SU-DHL-6 (cell line): ENCODE measurements at regions not wholly inside any gene's neighbourhood (a gene's known extent, or its start where the extent isn't known, plus 50 kb on each side); places are given as distances from the start of the nearest gene placed in this dataset.

Source experiments
- H2AFZ ChIP-seq: fragments of 200-600 bp; sonication (generic); 2 replicates; pipeline ENCODE4 v1.6.1; 2014; ENCODE audit warnings: low read depth, mild to moderate bottlenecking, moderate library complexity, mixed read lengths, antibody characterized with exemption, low read length; ENCODE audit not compliant: severe bottlenecking
- H3F3A ChIP-seq: fragments of 200-600 bp; shearing (Covaris generic); 2 replicates; pipeline ENCODE4 v1.6.0; 2016; ENCODE audit warnings: antibody characterized with exemption, mild to moderate bottlenecking; ENCODE audit not compliant: insufficient read depth
- H3K27ac ChIP-seq: fragments of 200-600 bp; sonication (generic); 2 replicates; pipeline ENCODE4 v1.5.1; 2016; ENCODE audit warnings: low read depth, mild to moderate bottlenecking, low read length, moderate library complexity, mixed read lengths
- H3K27me3 ChIP-seq: fragments of 200-600 bp; sonication (generic), shearing (Covaris generic); 2 replicates; pipeline ENCODE4 v1.6.0; 2014; ENCODE audit warnings: mild to moderate bottlenecking, low read length
- H3K36me3 ChIP-seq: fragments of 200-600 bp; sonication (generic); 2 replicates; pipeline ENCODE4 v1.6.1; 2014; ENCODE audit warnings: mild to moderate bottlenecking, low read length, mixed read lengths
- H3K4me2 ChIP-seq: fragments of 300-600, 200-600 bp; shearing (Covaris generic), sonication (generic); 2 replicates; pipeline ENCODE4 v1.6.0; 2014; ENCODE audit warnings: low read length, low read depth, mild to moderate bottlenecking; ENCODE audit not compliant: poor library complexity, severe bottlenecking
- H3K4me3 ChIP-seq: fragments of 200-600 bp; sonication (generic); 2 replicates; pipeline ENCODE4 v1.5.1; 2014; ENCODE audit warnings: antibody characterized with exemption, low read length, mild to moderate bottlenecking, mixed read lengths; ENCODE audit not compliant: insufficient read depth, poor library complexity, severe bottlenecking
- H3K79me2 ChIP-seq: fragments of 200-600 bp; sonication (generic); 2 replicates; pipeline ENCODE4 v1.6.1; 2014; ENCODE audit warnings: mild to moderate bottlenecking, low read length, moderate library complexity; ENCODE audit not compliant: insufficient read depth
- H3K9ac ChIP-seq: fragments of 200-600 bp; sonication (generic); 2 replicates; pipeline ENCODE4 v1.7.0; 2014; ENCODE audit warnings: mild to moderate bottlenecking, low read length
- H3K9me2 ChIP-seq: fragments of 200-600 bp; sonication (generic); replicated peaks from 2 replicates; pipeline ENCODE4 v1.6.1; 2014; ENCODE audit warnings: low read length; ENCODE audit not compliant: insufficient read depth
- H3K9me3 ChIP-seq: fragments of 200-600 bp; sonication (generic); 2 replicates; pipeline ENCODE4 v1.6.1; 2014; ENCODE audit warnings: low read length, mixed read lengths; ENCODE audit not compliant: insufficient read depth
- H4K20me1 ChIP-seq: fragments of 200-600 bp; sonication (generic); 2 replicates; pipeline ENCODE4 v1.6.1; 2014; ENCODE audit warnings: low read depth, mild to moderate bottlenecking, antibody characterized with exemption, low read length, moderate library complexity, mixed read lengths
- CTCF ChIP-seq: fragments of 200-600 bp; sonication (generic); IDR thresholded peaks from one replicate; pipeline ENCODE4 v1.5.1; 2017; ENCODE audit warnings: antibody characterized with exemption, mild to moderate bottlenecking, low read length, moderate library complexity; ENCODE audit not compliant: insufficient read depth, poor library complexity, severe bottlenecking
- EZH2phosphoT487 ChIP-seq: fragments of 200-600 bp; sonication (generic), shearing (Covaris generic); conservative IDR thresholded peaks from 2 replicates; pipeline ENCODE4 v1.6.1; 2018; ENCODE audit warnings: mild to moderate bottlenecking, antibody characterized with exemption, low read length, moderate library complexity, mixed read lengths

GRCh38 chr18:28522236-28522635 is 345.3 kb upstream of the CDH2 start:
- H4K20me1 ChIP-seq, result no peaks in the 10 kb centered on the region
- H3K4me3 ChIP-seq, result no peak overlapping the region
- no peaks in the 10 kb centered on the region for H3K9me2 ChIP-seq
- no peak overlapping the region for H2AFZ ChIP-seq
- H3K27me3 ChIP-seq, result no peaks in the 10 kb centered on the region
- TF ChIP-seq EZH2phosphoT487, result no peak
- no peak for TF ChIP-seq CTCF
- H3K27ac ChIP-seq, result no peak overlapping the region
- no peaks in the 10 kb centered on the region for H3K79me2 ChIP-seq
- H3F3A ChIP-seq, result no peaks in the 10 kb centered on the region
- no peak overlapping the region for H3K4me2 ChIP-seq
- H3K36me3 ChIP-seq, result no peaks in the 10 kb centered on the region
- peaks cover 3% of the 10 kb centered on the region; the same call in 1 of the 2 replicates for H3K9me3 ChIP-seq
- no peak overlapping the region for H3K9ac ChIP-seq

GRCh38 chr18:28519997-28520396 is 343.1 kb upstream of the CDH2 start:
- Histone ChIP-seq H3K9me3 (peaks cover 3% of the 10 kb centered on the region; the same call in 1 of the 2 replicates), H3K4me2 (no peak overlapping the region), H3K9ac (no peak overlapping the region), H2AFZ (no peak overlapping the region), H3K27me3 (no peaks in the 10 kb centered on the region), H3F3A (no peaks in the 10 kb centered on the region), H3K4me3 (no peak overlapping the region), H3K36me3 (no peaks in the 10 kb centered on the region), H3K79me2 (no peaks in the 10 kb centered on the region), H4K20me1 (no peaks in the 10 kb centered on the region), H3K27ac (no peak overlapping the region), H3K9me2 (no peaks in the 10 kb centered on the region)
- no peak for TF ChIP-seq EZH2phosphoT487
- no peak for TF ChIP-seq CTCF

DNA sequence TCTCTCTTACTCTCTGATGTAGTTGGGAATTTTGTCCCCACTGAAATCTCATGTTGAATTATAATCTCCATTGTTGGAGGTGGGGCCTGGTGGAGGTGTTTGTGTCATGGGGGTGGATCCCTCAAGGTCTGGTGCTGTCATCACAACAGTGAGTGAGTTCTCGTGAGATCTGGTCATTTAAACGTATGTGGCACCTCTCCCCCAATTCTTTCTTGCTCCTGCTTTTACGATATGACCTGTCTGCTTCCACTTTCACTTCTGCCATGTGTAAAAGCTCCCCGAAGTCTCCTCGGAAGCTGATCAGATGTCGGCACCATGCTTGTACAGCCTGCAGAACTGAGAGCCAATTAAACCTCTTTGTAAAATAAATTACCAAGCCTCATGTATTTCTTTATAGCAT is 337.8 kb upstream of the CDH2 start:
- TF ChIP-seq EZH2phosphoT487 (no peak), CTCF (no peak)
- no peaks in the 10 kb centered on the region for H3K9me2 ChIP-seq
- H3K79me2 ChIP-seq, result no peaks in the 10 kb centered on the region
- no peak overlapping the region for H3K4me3 ChIP-seq
- H3K27ac ChIP-seq, result no peak overlapping the region
- no peaks in the 10 kb centered on the region for H4K20me1 ChIP-seq
- no peaks in the 10 kb centered on the region for H3F3A ChIP-seq
- H2AFZ ChIP-seq, result no peak overlapping the region
- no peak overlapping the region for H3K4me2 ChIP-seq
- no peak overlapping the region for H3K9ac ChIP-seq
- H3K27me3 ChIP-seq, result no peaks in the 10 kb centered on the region
- no peaks in the 10 kb centered on the region for H3K36me3 ChIP-seq
- H3K9me3 ChIP-seq, result no peaks in the 10 kb centered on the region
